IMR-90 (cell line): ENCODE measurements at regions not wholly inside any gene's neighbourhood (a gene's known extent, or its start where the extent isn't known, plus 50 kb on each side); places are given as distances from the start of the nearest gene placed in this dataset.

Source experiments
- ATAC-seq: fragments of 200-7000 bp; cut with Tn5 transposase; 2 replicates; pipeline ENCODE4 v1.9.1; 2020; ENCODE audit warnings: low read depth, mild to moderate bottlenecking, moderate library complexity
- BruUV-seq: library from RNA; stranded (reverse); fragments of 400-500 nt; replicated peaks from 2 replicates; lab custom pipeline; 2021; lab: Mats Ljungman, UMichigan
- CTCF ChIA-PET: fragments of 300-600 bp; formaldehyde crosslinking; extraction: SDS; loops from one replicate; lab custom pipeline; 2021; ENCODE audit warnings: antibody characterized with exemption; lab: Yijun Ruan, JAX
- POLR2A ChIA-PET: fragments of 300-600 bp; sonication (Branson Sonifier 250); formaldehyde crosslinking; loops from one replicate; lab custom pipeline; 2022; ENCODE audit warnings: antibody characterized with exemption; ENCODE audit not compliant: unreplicated experiment; lab: Charles Lee
- DNase-seq: peaks from one replicate; pipeline ENCODE4 v3.0.0; 2013
- H2AFZ ChIP-seq: replicated peaks from 2 replicates; pipeline ENCODE3; 2013; ENCODE audit warnings: low read length, mild to moderate bottlenecking; ENCODE audit not compliant: poor library complexity
- H2AK5ac ChIP-seq: 2 replicates; pipeline ENCODE4 v1.6.1; 2013; ENCODE audit warnings: low read depth, low read length, inconsistent platforms
- H2AK9ac ChIP-seq: replicated peaks from 2 replicates; pipeline ENCODE3; 2013; ENCODE audit warnings: mild to moderate bottlenecking, low read depth, low read length, moderate library complexity; ENCODE audit not compliant: poor library complexity
- H2BK120ac ChIP-seq: 2 replicates; pipeline ENCODE4 v1.6.1; 2013; ENCODE audit warnings: low read depth, low read length, inconsistent platforms
- H2BK15ac ChIP-seq: 3 replicates; pipeline ENCODE4 v1.6.1; 2013; ENCODE audit warnings: low read depth, low read length, inconsistent platforms
- H2BK20ac ChIP-seq: 2 replicates; pipeline ENCODE4 v1.6.1; 2013; ENCODE audit warnings: low read depth, mild to moderate bottlenecking, inconsistent platforms, low read length, moderate library complexity
- H2BK5ac ChIP-seq: 2 replicates; pipeline ENCODE4 v1.6.1; 2013; ENCODE audit warnings: mild to moderate bottlenecking, low read depth, low read length, inconsistent platforms; ENCODE audit not compliant: poor library complexity, severe bottlenecking
- H3K14ac ChIP-seq: replicated peaks from 2 replicates; pipeline ENCODE4 v1.6.1; 2013; ENCODE audit warnings: low read depth, low read length, inconsistent platforms
- H3K18ac ChIP-seq: 2 replicates; pipeline ENCODE4 v1.6.1; 2013; ENCODE audit warnings: low read depth, low read length, control low read depth
- H3K23ac ChIP-seq: 2 replicates; pipeline ENCODE4 v1.6.1; 2013; ENCODE audit warnings: low read depth, low read length, inconsistent platforms
- H3K27ac ChIP-seq: 2 replicates; pipeline ENCODE4 v1.5.1; 2013; ENCODE audit warnings: mild to moderate bottlenecking, control low read depth, low read length; ENCODE audit not compliant: insufficient read depth
- H3K27me3 ChIP-seq: 2 replicates; pipeline ENCODE4 v1.6.1; 2013; ENCODE audit warnings: low read length; ENCODE audit not compliant: control insufficient read depth, insufficient read depth
- H3K36me3 ChIP-seq: 2 replicates; pipeline ENCODE4 v1.6.1; 2013; ENCODE audit warnings: low read length, mixed read lengths; ENCODE audit not compliant: control insufficient read depth, insufficient read depth
- H3K4ac ChIP-seq: 2 replicates; pipeline ENCODE4 v1.6.1; 2013; ENCODE audit warnings: low read depth, low read length, inconsistent platforms
- H3K4me1 ChIP-seq: 2 replicates; pipeline ENCODE4 v1.6.1; 2013; ENCODE audit warnings: low read length, mixed read lengths; ENCODE audit not compliant: control insufficient read depth, insufficient read depth
- H3K4me2 ChIP-seq: 2 replicates; pipeline ENCODE4 v1.6.1; 2013; ENCODE audit warnings: low read depth, mild to moderate bottlenecking, control low read depth, low read length, moderate library complexity
- H3K4me3 ChIP-seq: 2 replicates; pipeline ENCODE4 v1.5.1; 2013; ENCODE audit warnings: low read depth, mild to moderate bottlenecking, control low read depth, low read length, moderate library complexity; ENCODE audit not compliant: insufficient read depth
- H3K56ac ChIP-seq: 2 replicates; pipeline ENCODE4 v1.6.1; 2013; ENCODE audit warnings: low read length, inconsistent platforms; ENCODE audit not compliant: insufficient read depth; ENCODE audit errors: extremely low read depth
- H3K79me1 ChIP-seq, 2 experiments: 2 replicates each; pipeline ENCODE4 v1.6.1; 2013; ENCODE audit warnings: low read length in 2 of 2, inconsistent platforms in 1 of 2, low read depth in 1 of 2
- H3K9ac ChIP-seq: 2 replicates; pipeline ENCODE4 v1.6.1; 2013; ENCODE audit warnings: low read depth, low read length, control low read depth
- H3K9me1 ChIP-seq: 2 replicates; pipeline ENCODE4 v1.6.1; 2013; ENCODE audit warnings: low read length, inconsistent platforms; ENCODE audit not compliant: insufficient read depth
- H3K9me3 ChIP-seq: 2 replicates; pipeline ENCODE4 v1.6.1; 2013; ENCODE audit warnings: low read length; ENCODE audit not compliant: control insufficient read depth, insufficient read depth
- H4K20me1 ChIP-seq: 2 replicates; pipeline ENCODE4 v1.6.1; 2013; ENCODE audit warnings: low read length, inconsistent platforms; ENCODE audit not compliant: insufficient read depth
- H4K5ac ChIP-seq: 2 replicates; pipeline ENCODE4 v1.6.1; 2013; ENCODE audit warnings: mild to moderate bottlenecking, low read depth, low read length, control low read depth
- H4K8ac ChIP-seq, 2 experiments: 2 replicates each; pipeline ENCODE4 v1.6.1; 2013; ENCODE audit warnings: low read depth in 2 of 2, low read length in 2 of 2, control low read depth in 1 of 2, inconsistent platforms in 1 of 2
- H4K91ac ChIP-seq: 2 replicates; pipeline ENCODE4 v1.6.1; 2013; ENCODE audit warnings: low read depth, low read length, inconsistent platforms; ENCODE audit not compliant: insufficient read depth
- CEBPB ChIP-seq: IDR thresholded peaks from 2 replicates; pipeline ENCODE4 v1.6.1; 2012; ENCODE audit warnings: low read depth, low read length, improper control_type of control experiment
- MAFK ChIP-seq: IDR thresholded peaks from 2 replicates; pipeline ENCODE4 v1.6.1; 2012; ENCODE audit warnings: low read depth, low read length, improper control_type of control experiment
- MXI1 ChIP-seq: IDR thresholded peaks from 2 replicates; pipeline ENCODE4 v1.6.1; 2012; ENCODE audit warnings: low read depth, mild to moderate bottlenecking, low read length, moderate library complexity, borderline replicate concordance
- NFE2L2 ChIP-seq: fragments of 150-350 bp; IDR thresholded peaks from 2 replicates; pipeline ENCODE4 v1.6.1; 2016; ENCODE audit warnings: low read depth, mild to moderate bottlenecking, low read length
- POLR2A ChIP-seq: IDR thresholded peaks from 2 replicates; pipeline ENCODE4 v1.6.1; 2012; ENCODE audit warnings: mild to moderate bottlenecking, low read depth, low read length
- RCOR1 ChIP-seq: IDR thresholded peaks from 2 replicates; pipeline ENCODE4 v1.6.1; 2012; ENCODE audit warnings: mild to moderate bottlenecking, low read length, improper control_type of control experiment; ENCODE audit not compliant: insufficient replicate concordance
- WGBS, 2 experiments: methylation state at CpG; one replicate each; pipeline versions ENCODE4 v1.1.5 to v1.1.7; 2013; ENCODE audit warnings: missing lambda C conversion rate in 2 of 2; ENCODE audit not compliant: insufficient read length in 1 of 2; ENCODE audit errors: extremely low coverage in 2 of 2; 5-methylcytosine and 5-hydroxymethylcytosine counted together
- dilution Hi-C: fragments of 300-500 bp; cut with HindIII; formaldehyde crosslinking; loops from one replicate; pipeline ENCODE4 v1.14.3; 2018; ENCODE audit warnings: low sequenced_read_pairs; ENCODE audit not compliant: unreplicated experiment
- in situ Hi-C: fragments of 300-500 bp; cut with MboI; formaldehyde crosslinking; loops from 3 replicates; pipeline ENCODE4 v1.14.3; 2019; ENCODE audit warnings: low sequenced_read_pairs, inconsistent platforms, mixed read lengths
- intact Hi-C: fragments of 100-400 bp; cut with micrococcal nuclease; formaldehyde crosslinking; loops from 2 replicates; pipeline ENCODE4 v1.10.0; 2022

DNA sequence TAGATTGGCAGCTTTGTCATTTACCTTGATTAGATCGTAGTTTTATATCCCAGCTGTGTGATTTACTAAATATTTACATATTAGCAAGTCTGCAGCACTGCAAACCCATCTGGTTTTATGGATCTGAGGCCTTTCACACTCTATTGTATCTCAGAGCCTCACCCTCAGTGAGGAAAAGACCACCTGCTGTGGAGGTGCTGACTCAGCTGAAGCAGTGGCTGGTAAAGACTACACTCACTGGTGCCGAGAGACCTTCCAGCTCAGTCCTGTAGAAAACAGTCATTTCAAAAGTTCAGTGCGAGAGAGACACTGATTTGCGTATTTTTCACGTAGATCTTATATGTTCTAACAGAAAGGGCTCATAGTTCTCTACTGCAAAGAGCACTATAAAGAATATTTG is 307.8 kb upstream of the TPM1 start:
- Histone ChIP-seq H4K91ac (no peak overlapping the region), H3K36me3 (peaks cover 10% of the 10 kb centered on the region), H4K5ac (no peak overlapping the region), H3K9me3 (no peaks in the 10 kb centered on the region), H3K4me2 (no peak overlapping the region), H4K8ac (no peak overlapping the region), H4K20me1 (no peaks in the 10 kb centered on the region), H2BK15ac (no peak overlapping the region), H3K14ac (no peak overlapping the region), H3K9me1 (peaks cover 4% of the 10 kb centered on the region; the same call in 1 of the 2 replicates), H3K4me3 (no peak overlapping the region), H2BK120ac (no peak overlapping the region), H3K56ac (no peak overlapping the region), H3K27ac (no peak overlapping the region), H3K4me1 (peaks cover 5% of the 10 kb centered on the region), H3K27me3 (no peaks in the 10 kb centered on the region), H3K23ac (no peak overlapping the region), H2AFZ (no peak overlapping the region), H2AK5ac (no peak overlapping the region), H3K9ac (no peak overlapping the region), H3K79me1 (no peaks in the 10 kb centered on the region), H3K18ac (no peak overlapping the region), H3K4ac (no peak overlapping the region), H2BK20ac (no peak overlapping the region), H2AK9ac (no peak overlapping the region), H2BK5ac (no peak overlapping the region)
- CTCF ChIA-PET: interaction anchor here (0.6 kb wide), 1 partner anchor 29 kb away, joined by 3 read pairs; no protein-coding TSS in a partner anchor
- 67% methylated on average over 1 of the region's 5 CpGs; no CpG with 5 or more reads in 1 of the 2 experiments for WGBS, 2 experiments
- DNase-seq: no peak
- dilution Hi-C loops (no loop called here), intact Hi-C loops (no loop called here), in situ Hi-C loops (no loop called here)
- no peak for ATAC-seq
- TF ChIP-seq MAFK (no peak), NFE2L2 (no peak), POLR2A (no peak), RCOR1 (no peak), MXI1 (no peak), CEBPB (no peak)
- BruUV-seq: no TSS peak
- POLR2A ChIA-PET: no interaction called here
